Testis (tissue), 2 donors: ENCODE measurements at regions not wholly inside any gene's neighbourhood (a gene's known extent, or its start where the extent isn't known, plus 50 kb on each side); places are given as distances from the start of the nearest gene placed in this dataset.

Experiments used
- DNase-seq: peaks from one replicate; pipeline ENCODE4 v3.0.0-alpha.2; 2019
- H3K27ac ChIP-seq, 2 donors: fragments of 200-600 bp; sonication (generic); one replicate each; pipeline ENCODE4 v1.5.1; 2019
- H3K27me3 ChIP-seq: fragments of 200-600 bp; sonication (generic); one replicate; pipeline ENCODE4 v1.5.1; 2019
- H3K36me3 ChIP-seq: fragments of 200-600 bp; sonication (generic); one replicate; pipeline ENCODE4 v1.5.1; 2017; ENCODE audit warnings: low read depth; ENCODE audit errors: missing control alignments
- H3K4me1 ChIP-seq: fragments of 200-600 bp; sonication (generic); one replicate; pipeline ENCODE4 v1.5.1; 2019
- H3K4me3 ChIP-seq, 2 donors: fragments of 200-600 bp; sonication (generic); one replicate each; pipeline ENCODE4 v1.5.1; 2017 to 2019
- H3K9me3 ChIP-seq: fragments of 200-600 bp; sonication (generic); one replicate; pipeline ENCODE4 v1.5.1; 2017
- POLR2A ChIP-seq: fragments of 450-650 bp; IDR thresholded peaks from one replicate; pipeline ENCODE4 v1.6.1; 2017; ENCODE audit warnings: antibody characterized with exemption, mild to moderate bottlenecking, moderate library complexity
- WGBS, 2 donors: methylation state at CpG; one replicate each; pipeline ENCODE4 v1.1.5; 2018; 5-methylcytosine and 5-hydroxymethylcytosine counted together
- intact Hi-C: fragments of 100-400 bp; cut with DNase I; formaldehyde crosslinking; loops from one replicate; pipeline ENCODE4 v1.15.1; 2023; ENCODE audit warnings: low total_unique reads
- TF ChIP-seq, protein P1 (sequence below), 3 experiments: fragments of 450-650 bp in 2 of 3; fragments of 200-600 bp in 1 of 3; sonication (generic) in 1 of 3; IDR thresholded peaks; one replicate each; pipeline ENCODE4 v1.5.1; 2016 to 2019; ENCODE audit warnings: antibody characterized with exemption in 3 of 3, mild to moderate bottlenecking in 2 of 3, moderate library complexity in 1 of 3

DNA sequence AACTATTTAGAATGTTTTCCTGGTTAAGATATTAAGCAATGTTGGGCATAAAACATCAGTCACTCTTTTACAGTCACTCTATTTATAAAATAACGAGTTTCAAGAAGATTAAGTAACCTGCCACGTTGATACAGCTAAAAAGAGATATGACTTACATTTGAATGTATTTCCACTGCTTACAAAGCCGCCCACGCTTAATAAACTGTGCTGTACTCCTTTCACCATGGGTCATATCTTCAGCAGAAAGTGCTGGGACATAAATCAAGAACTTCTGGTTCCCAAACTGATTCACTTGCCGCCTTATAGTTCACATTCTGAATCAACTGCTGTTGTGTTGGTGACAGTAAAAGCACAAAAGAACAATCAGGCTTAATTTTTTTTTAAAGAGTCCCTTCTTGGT lies 666.7 kb downstream of the NCAM2 start:
- intact Hi-C loops: no loop called here
- no peak overlapping the region for H3K4me3 ChIP-seq
- H3K4me1 ChIP-seq: no peaks in the 10 kb centered on the region
- no peaks in the 10 kb centered on the region for H3K27me3 ChIP-seq
- no peak overlapping the region for H3K27ac ChIP-seq
- no peaks in the 10 kb centered on the region for H3K9me3 ChIP-seq
- no peaks in the 10 kb centered on the region for H3K36me3 ChIP-seq
- TF ChIP-seq POLR2A: no peak
- TF ChIP-seq, protein P1, sequence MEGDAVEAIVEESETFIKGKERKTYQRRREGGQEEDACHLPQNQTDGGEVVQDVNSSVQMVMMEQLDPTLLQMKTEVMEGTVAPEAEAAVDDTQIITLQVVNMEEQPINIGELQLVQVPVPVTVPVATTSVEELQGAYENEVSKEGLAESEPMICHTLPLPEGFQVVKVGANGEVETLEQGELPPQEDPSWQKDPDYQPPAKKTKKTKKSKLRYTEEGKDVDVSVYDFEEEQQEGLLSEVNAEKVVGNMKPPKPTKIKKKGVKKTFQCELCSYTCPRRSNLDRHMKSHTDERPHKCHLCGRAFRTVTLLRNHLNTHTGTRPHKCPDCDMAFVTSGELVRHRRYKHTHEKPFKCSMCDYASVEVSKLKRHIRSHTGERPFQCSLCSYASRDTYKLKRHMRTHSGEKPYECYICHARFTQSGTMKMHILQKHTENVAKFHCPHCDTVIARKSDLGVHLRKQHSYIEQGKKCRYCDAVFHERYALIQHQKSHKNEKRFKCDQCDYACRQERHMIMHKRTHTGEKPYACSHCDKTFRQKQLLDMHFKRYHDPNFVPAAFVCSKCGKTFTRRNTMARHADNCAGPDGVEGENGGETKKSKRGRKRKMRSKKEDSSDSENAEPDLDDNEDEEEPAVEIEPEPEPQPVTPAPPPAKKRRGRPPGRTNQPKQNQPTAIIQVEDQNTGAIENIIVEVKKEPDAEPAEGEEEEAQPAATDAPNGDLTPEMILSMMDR (IDR thresholded peaks at IDR 0.05): no peak
- no peak for DNase-seq
- 43 to 49% methylated on average over 5 of the region's 5 CpGs for WGBS, 2 donors

DNA sequence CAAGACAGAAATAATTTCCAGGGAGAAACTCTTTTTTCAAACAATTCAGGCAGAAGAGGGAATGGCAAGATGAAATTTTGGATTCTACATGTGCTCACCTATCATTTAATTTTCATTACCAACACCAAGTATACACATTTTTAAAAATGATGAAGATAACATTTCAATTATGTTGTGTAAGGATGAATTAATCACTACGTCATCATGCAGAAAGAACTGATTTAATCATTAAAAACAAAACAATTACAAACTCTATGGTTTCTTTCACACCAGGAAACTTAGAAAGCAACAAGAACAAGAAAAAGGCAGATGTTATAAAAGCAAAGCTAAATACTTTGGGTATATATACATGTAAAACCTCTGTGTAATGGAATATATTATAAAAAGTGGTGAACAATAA lies 668.5 kb downstream of the NCAM2 start:
- H3K4me1 ChIP-seq: no peaks in the 10 kb centered on the region
- H3K4me3 ChIP-seq: no peak overlapping the region
- H3K27me3 ChIP-seq: no peaks in the 10 kb centered on the region
- TF ChIP-seq, protein P1 (IDR thresholded peaks at IDR 0.05): no peak
- TF ChIP-seq POLR2A: no peak
- 91 to 93% methylated on average over 1 of the region's 1 CpG for WGBS, 2 donors
- no peaks in the 10 kb centered on the region for H3K36me3 ChIP-seq
- H3K9me3 ChIP-seq: no peaks in the 10 kb centered on the region
- intact Hi-C loops: no loop called here
- H3K27ac ChIP-seq: no peak overlapping the region
- DNase-seq: no peak

DNA sequence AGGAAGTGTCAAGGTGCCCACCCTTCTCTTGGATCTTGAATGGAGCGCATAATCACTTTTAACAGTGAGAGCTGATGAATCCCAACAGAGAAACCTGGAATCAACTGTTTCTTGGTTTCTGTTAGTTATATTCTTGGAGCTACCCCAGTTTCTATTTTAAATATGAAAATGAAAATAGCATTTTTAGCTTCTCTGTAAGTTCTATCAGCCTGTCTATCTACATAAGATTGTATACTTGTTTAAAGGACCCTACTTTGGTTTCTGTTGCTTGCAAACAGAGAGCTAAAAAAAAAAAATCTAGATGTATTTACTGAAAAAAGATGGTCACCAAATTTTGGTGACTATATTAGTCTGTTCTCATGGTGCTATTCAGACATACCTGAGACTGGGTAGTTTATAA lies 670.0 kb downstream of the NCAM2 start:
- no peaks in the 10 kb centered on the region for H3K36me3 ChIP-seq
- no peaks in the 10 kb centered on the region for H3K4me1 ChIP-seq
- no peak overlapping the region for H3K4me3 ChIP-seq
- 91 to 96% methylated on average over 1 of the region's 1 CpG for WGBS, 2 donors
- no peak for TF ChIP-seq POLR2A
- TF ChIP-seq, protein P1 (IDR thresholded peaks at IDR 0.05): no peak
- H3K27ac ChIP-seq: no peak overlapping the region
- no peak for DNase-seq
- no peaks in the 10 kb centered on the region for H3K9me3 ChIP-seq
- no peaks in the 10 kb centered on the region for H3K27me3 ChIP-seq
- intact Hi-C loops: no loop called here

DNA sequence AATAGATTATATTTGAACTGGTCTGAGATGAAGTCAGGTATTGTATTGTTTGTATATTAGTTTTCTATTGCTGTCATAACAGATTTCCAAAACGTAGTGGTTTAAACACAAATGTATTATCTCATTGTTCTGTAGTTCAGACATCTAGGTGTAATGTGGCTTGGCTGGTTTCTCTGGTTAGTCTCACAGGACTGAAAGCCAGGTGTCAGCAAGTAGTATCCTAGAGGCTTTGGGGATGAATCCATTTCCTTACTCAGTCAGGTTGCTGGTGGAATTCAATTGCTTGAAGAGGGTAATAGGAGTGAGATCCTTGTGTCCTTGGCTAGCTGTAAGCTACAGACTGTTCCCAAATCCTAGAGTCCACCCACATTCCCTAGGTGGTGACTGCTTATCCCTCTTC lies 675.8 kb downstream of the NCAM2 start:
- no peak overlapping the region for H3K27ac ChIP-seq
- TF ChIP-seq POLR2A: no peak
- TF ChIP-seq, protein P1 (IDR thresholded peaks at IDR 0.05): no peak
- intact Hi-C loops: no loop called here
- 67% methylated on average over 1 of the region's 1 CpG for WGBS, 2 donors
- DNase-seq: no peak
- no peak overlapping the region for H3K4me3 ChIP-seq
- no peaks in the 10 kb centered on the region for H3K27me3 ChIP-seq
- no peaks in the 10 kb centered on the region for H3K9me3 ChIP-seq
- H3K4me1 ChIP-seq: no peaks in the 10 kb centered on the region
- no peaks in the 10 kb centered on the region for H3K36me3 ChIP-seq

DNA sequence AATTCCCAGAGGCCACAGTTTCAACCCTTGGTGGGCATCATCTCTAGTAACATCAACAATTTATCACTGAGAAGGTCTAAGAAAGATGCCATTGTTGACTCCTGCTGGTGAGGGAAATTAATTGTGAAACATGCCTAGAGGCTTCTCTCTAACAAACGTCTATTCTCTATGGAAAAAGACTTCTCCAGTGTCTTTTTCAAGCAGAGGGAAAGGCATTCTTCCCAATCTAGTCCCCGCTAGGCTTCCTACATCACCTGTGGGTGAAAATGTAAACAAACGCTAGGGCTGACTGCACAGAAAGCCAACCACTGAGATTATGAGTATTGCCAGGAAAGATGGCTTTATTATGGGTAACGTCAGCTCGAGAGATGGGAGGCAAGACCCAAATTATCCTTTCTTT lies 677.4 kb downstream of the NCAM2 start:
- Histone ChIP-seq H3K27me3 (no peaks in the 10 kb centered on the region), H3K9me3 (no peaks in the 10 kb centered on the region), H3K4me1 (no peaks in the 10 kb centered on the region), H3K36me3 (no peaks in the 10 kb centered on the region), H3K27ac (no peak overlapping the region), H3K4me3 (no peak overlapping the region)
- DNase-seq: no peak
- intact Hi-C loops: no loop called here
- WGBS, 2 donors: 74 to 80% methylated on average over 5 of the region's 5 CpGs
- TF ChIP-seq POLR2A: no peak
- TF ChIP-seq, protein P1 (IDR thresholded peaks at IDR 0.05): no peak
